HG03571 (cell line): ENCODE measurements at regions not wholly inside any gene's neighbourhood (a gene's known extent, or its start where the extent isn't known, plus 50 kb on each side); places are given as distances from the start of the nearest gene placed in this dataset.
"Not testable (repeated sequence)": the region's sequence is repeated elsewhere in the genome, so short reads cannot be mapped to it uniquely, and the experiment has no call there.

ENCODE experiments used
- ATAC-seq: cut with Tn5 transposase; IDR thresholded peaks from one replicate; pipeline ENCODE4 v1.9.1; 2021; ENCODE audit not compliant: unreplicated experiment

GRCh38 chr5:19125956-19126713 is 861.9 kb downstream of the CDH18 start:
- no peak for ATAC-seq

- ATAC-seq: no peak
Observed at GRCh38 chr5:19140276-19140675, 847.7 kb downstream of the CDH18 start.

- ATAC-seq: not testable (repeated sequence)
Observed at GRCh38 chr5:19141937-19142524, 846.0 kb downstream of the CDH18 start.

- not testable (repeated sequence) for ATAC-seq
Observed at GRCh38 chr5:19142713-19143414, 845.1 kb downstream of the CDH18 start.

GRCh38 chr5:19143935-19144334 is 844.1 kb downstream of the CDH18 start:
- ATAC-seq: no peak

- ATAC-seq: no peak
Observed at GRCh38 chr5:19169426-19169825, 818.6 kb downstream of the CDH18 start.

- no peak for ATAC-seq
Observed at GRCh38 chr5:19172926-19173470, 815.0 kb downstream of the CDH18 start.

GRCh38 chr5:19175776-19176570 is 812.0 kb downstream of the CDH18 start:
- no peak for ATAC-seq

GRCh38 chr5:19179571-19179970 is 808.4 kb downstream of the CDH18 start:
- ATAC-seq: no peak

- no peak for ATAC-seq
Observed at GRCh38 chr5:19189176-19189575, 798.8 kb downstream of the CDH18 start.

- ATAC-seq: no peak
Observed at GRCh38 chr5:19193631-19194030, 794.4 kb downstream of the CDH18 start.

- ATAC-seq: no peak
Observed at GRCh38 chr5:19196631-19197030, 791.4 kb downstream of the CDH18 start.

- ATAC-seq: no peak
Observed at GRCh38 chr5:19200251-19200650, 787.7 kb downstream of the CDH18 start.

GRCh38 chr5:19208397-19208796 is 779.6 kb downstream of the CDH18 start:
- ATAC-seq: no peak

GRCh38 chr5:19210886-19211285 is 777.1 kb downstream of the CDH18 start:
- no peak for ATAC-seq

GRCh38 chr5:19229179-19229835 is 758.7 kb downstream of the CDH18 start:
- no peak for ATAC-seq

- no peak for ATAC-seq
Observed at GRCh38 chr5:19233573-19233972, 754.4 kb downstream of the CDH18 start.

- ATAC-seq: no peak
Observed at GRCh38 chr5:19235101-19235584, 752.9 kb downstream of the CDH18 start.

- no peak for ATAC-seq
Observed at GRCh38 chr5:19240170-19240569, 747.8 kb downstream of the CDH18 start.

GRCh38 chr5:19241690-19242089 is 746.3 kb downstream of the CDH18 start:
- ATAC-seq: no peak
